Caco-2 (cell line): ENCODE measurements at regions not wholly inside any gene's neighbourhood (a gene's known extent, or its start where the extent isn't known, plus 50 kb on each side); places are given as distances from the start of the nearest gene placed in this dataset.

ENCODE experiments used
- BruUV-seq: library from RNA; stranded (reverse); fragments of 400-500 nt; replicated peaks from 2 replicates; lab custom pipeline; 2021; lab: Mats Ljungman, UMichigan
- CTCF ChIA-PET: fragments of 300-600 bp; sonication (Branson Sonifier 250); formaldehyde crosslinking; loops from one replicate; lab custom pipeline; 2022; ENCODE audit warnings: antibody characterized with exemption; lab: Charles Lee
- POLR2A ChIA-PET: fragments of 300-600 bp; sonication (Branson Sonifier 250); formaldehyde crosslinking; loops from one replicate; lab custom pipeline; 2022; ENCODE audit warnings: antibody characterized with exemption; lab: Charles Lee
- DNase-seq, 2 experiments: peaks; one replicate each; pipeline versions ENCODE4 v3.0.0 to v3.0.0-alpha.2; 2020 to 2022
- H3K27me3 ChIP-seq: replicated peaks from 2 replicates; pipeline ENCODE4 v1.6.0; 2011; ENCODE audit warnings: low read length; ENCODE audit not compliant: control insufficient read depth, insufficient read depth
- H3K36me3 ChIP-seq: 2 replicates; pipeline ENCODE4 v1.5.1; 2011; ENCODE audit warnings: low read length; ENCODE audit not compliant: control insufficient read depth, insufficient read depth
- H3K4me1 ChIP-seq: fragments of 250-450 bp; sonication (Bioruptor Pico); 2 replicates; pipeline ENCODE4 v1.5.1; 2020; ENCODE audit warnings: mild to moderate bottlenecking
- H3K4me3 ChIP-seq: 2 replicates; pipeline ENCODE4 v1.5.1; 2011; ENCODE audit warnings: low read depth, mild to moderate bottlenecking, control low read depth, low read length
- H3K9me3 ChIP-seq: fragments of 250-450 bp; sonication (Bioruptor Pico); 2 replicates; pipeline ENCODE4 v1.5.1; 2020; ENCODE audit warnings: mild to moderate bottlenecking, moderate library complexity
- H3K27ac Mint-ChIP-seq: one replicate; pipeline ENCODE4 v1.8.0; 2022; ENCODE audit warnings: mixed read lengths; ENCODE audit not compliant: unreplicated experiment
- H3K27me3 Mint-ChIP-seq: one replicate; pipeline ENCODE4 v1.8.0; 2022; ENCODE audit warnings: mixed read lengths; ENCODE audit not compliant: insufficient read depth, unreplicated experiment
- H3K36me3 Mint-ChIP-seq: one replicate; pipeline ENCODE4 v1.8.0; 2022; ENCODE audit warnings: mild to moderate bottlenecking, mixed read lengths; ENCODE audit not compliant: insufficient read depth, unreplicated experiment
- H3K4me1 Mint-ChIP-seq: one replicate; pipeline ENCODE4 v1.8.0; 2022; ENCODE audit warnings: low read depth, mixed read lengths; ENCODE audit not compliant: unreplicated experiment
- H3K4me3 Mint-ChIP-seq: one replicate; pipeline ENCODE4 v1.8.0; 2022; ENCODE audit warnings: mild to moderate bottlenecking, moderate library complexity, mixed read lengths; ENCODE audit not compliant: unreplicated experiment
- H3K9me3 Mint-ChIP-seq: one replicate; pipeline ENCODE4 v1.8.0; 2022; ENCODE audit warnings: mixed read lengths; ENCODE audit not compliant: unreplicated experiment
- CTCF ChIP-seq, 2 experiments: fragments of 200-600 bp in 1 of 2; IDR thresholded peaks; 1 replicate in 1 of 2; 2 replicates in 1 of 2; pipeline versions ENCODE4 v1.5.1 to v1.8.0; 2011 to 2022; ENCODE audit warnings: antibody characterized with exemption in 1 of 2, control low read depth in 1 of 2, inconsistent platforms in 1 of 2, low read depth in 1 of 2, low read length in 1 of 2, mild to moderate bottlenecking in 1 of 2, moderate library complexity in 1 of 2; ENCODE audit not compliant: insufficient read depth in 1 of 2, severe bottlenecking in 1 of 2, unreplicated experiment in 1 of 2
- intact Hi-C: fragments of 100-400 bp; cut with micrococcal nuclease; formaldehyde crosslinking; loops from one replicate; pipeline ENCODE4 v1.10.0; 2022; ENCODE audit not compliant: unreplicated experiment

GRCh38 chr2:126765395-126765794 lies 109.4 kb downstream of the GYPC start:
- intact Hi-C loops, result no loop called here
- Histone ChIP-seq H3K9me3 (no peaks in the 10 kb centered on the region), H3K4me3 (no peak overlapping the region), H3K27me3 (no peaks in the 10 kb centered on the region; the same call in none of the 2 replicates), H3K4me1 (no peaks in the 10 kb centered on the region), H3K36me3 (no peaks in the 10 kb centered on the region)
- Mint-ChIP-seq H3K9me3 (no peaks in the 10 kb centered on the region), H3K4me1 (no peaks in the 10 kb centered on the region), H3K4me3 (no peak overlapping the region), H3K36me3 (no peaks in the 10 kb centered on the region), H3K27ac (no peak overlapping the region), H3K27me3 (peaks cover 17% of the 10 kb centered on the region)
- ChIA-PET POLR2A (no interaction called here), CTCF (no interaction called here)
- no TSS peak for BruUV-seq
- no peak for TF ChIP-seq CTCF (IDR thresholded peaks at IDR 0.05; ENCODE audit: insufficient read depth in 1 of 2, low read depth in 1 of 2, low read length in 1 of 2, severe bottlenecking in 1 of 2, unreplicated experiment in 1 of 2)
- no peak for DNase-seq

- H3K27me3 ChIP-seq, result no peaks in the 10 kb centered on the region; the same call in none of the 2 replicates
- H3K4me3 Mint-ChIP-seq, result no peak overlapping the region
- no peak overlapping the region for H3K4me3 ChIP-seq
- BruUV-seq, result no TSS peak
- no peak overlapping the region for H3K27ac Mint-ChIP-seq
- H3K36me3 ChIP-seq, result no peaks in the 10 kb centered on the region
- H3K9me3 ChIP-seq, result no peaks in the 10 kb centered on the region
- no peaks in the 10 kb centered on the region for H3K9me3 Mint-ChIP-seq
- DNase-seq, result no peak
- intact Hi-C loops, result no loop called here
- H3K27me3 Mint-ChIP-seq, result peaks cover 27% of the 10 kb centered on the region
- H3K36me3 Mint-ChIP-seq, result no peaks in the 10 kb centered on the region
- H3K4me1 Mint-ChIP-seq, result no peaks in the 10 kb centered on the region
- POLR2A ChIA-PET, result no interaction called here
- CTCF ChIA-PET, result no interaction called here
- no peak for TF ChIP-seq CTCF (IDR thresholded peaks at IDR 0.05; ENCODE audit: insufficient read depth in 1 of 2, low read depth in 1 of 2, low read length in 1 of 2, severe bottlenecking in 1 of 2, unreplicated experiment in 1 of 2)
- H3K4me1 ChIP-seq, result no peaks in the 10 kb centered on the region
Measured at GRCh38 chr2:126766295-126766968, 110.5 kb downstream of the GYPC start.

- Histone ChIP-seq H3K27me3 (no peaks in the 10 kb centered on the region; the same call in none of the 2 replicates), H3K36me3 (no peaks in the 10 kb centered on the region), H3K4me3 (no peak overlapping the region), H3K9me3 (no peaks in the 10 kb centered on the region), H3K4me1 (no peaks in the 10 kb centered on the region)
- Mint-ChIP-seq H3K27ac (no peak overlapping the region), H3K9me3 (no peaks in the 10 kb centered on the region), H3K4me1 (no peaks in the 10 kb centered on the region), H3K36me3 (no peaks in the 10 kb centered on the region), H3K4me3 (no peak overlapping the region), H3K27me3 (peaks cover 29% of the 10 kb centered on the region)
- no peak for TF ChIP-seq CTCF (IDR thresholded peaks at IDR 0.05; ENCODE audit: insufficient read depth in 1 of 2, low read depth in 1 of 2, low read length in 1 of 2, severe bottlenecking in 1 of 2, unreplicated experiment in 1 of 2)
- ChIA-PET POLR2A (no interaction called here), CTCF (no interaction called here)
- no peak for DNase-seq
- intact Hi-C loops, result no loop called here
- BruUV-seq, result no TSS peak
Measured at GRCh38 chr2:126766969-126767296, 111.0 kb downstream of the GYPC start.
